CD4-positive, alpha-beta T cell (primary cell): ENCODE measurements at regions not wholly inside any gene's neighbourhood (a gene's known extent, or its start where the extent isn't known, plus 50 kb on each side); places are given as distances from the start of the nearest gene placed in this dataset.

ENCODE experiments used
- ATAC-seq: fragments of 200-7000 bp; cut with Tn5 transposase; one replicate; pipeline ENCODE4 v1.10.0; 2022; ENCODE audit warnings: mild to moderate bottlenecking; ENCODE audit not compliant: poor library complexity
- CTCF ChIA-PET: fragments of 350-600 bp; sonication (Branson Sonifier 250); formaldehyde crosslinking; loops from one replicate; lab custom pipeline; 2021; ENCODE audit warnings: antibody characterized with exemption, inconsistent platforms; lab: Charles Lee
- POLR2A ChIA-PET: fragments of 350-600 bp; sonication (Branson Sonifier 250); formaldehyde crosslinking; loops from one replicate; lab custom pipeline; 2021; ENCODE audit warnings: antibody characterized with exemption, inconsistent platforms; lab: Charles Lee
- DNase-seq, 14 experiments: peaks; one replicate each; pipeline ENCODE4 v3.0.0-alpha.2; 2013 to 2020; ENCODE audit warnings: mixed read lengths in 2 of 14
- H3K27ac ChIP-seq, 2 donors: one replicate each; pipeline versions ENCODE4 v1.5.1 to v1.7.0; 2013; ENCODE audit warnings: low read length in 2 of 2, low read depth in 1 of 2, mild to moderate bottlenecking in 1 of 2
- H3K27me3 ChIP-seq, 2 experiments: 1 replicate in 1 of 2; 2 replicates in 1 of 2; pipeline versions ENCODE4 v1.6.1 to v1.7.0; 2013; ENCODE audit warnings: low read length in 2 of 2, control low read depth in 1 of 2, mild to moderate bottlenecking in 1 of 2, moderate library complexity in 1 of 2; ENCODE audit not compliant: insufficient read depth in 2 of 2, control insufficient read depth in 1 of 2
- H3K36me3 ChIP-seq: one replicate; pipeline ENCODE4 v1.6.1; 2013; ENCODE audit warnings: low read length, control low read depth; ENCODE audit not compliant: insufficient read depth
- H3K4me1 ChIP-seq: one replicate; pipeline ENCODE4 v1.6.1; 2013; ENCODE audit warnings: low read length, control low read depth; ENCODE audit not compliant: insufficient read depth
- H3K4me3 ChIP-seq: one replicate; pipeline ENCODE4 v1.5.1; 2013; ENCODE audit warnings: mild to moderate bottlenecking, low read length, moderate library complexity
- H3K9me3 ChIP-seq, 2 experiments: 1 replicate in 1 of 2; 2 replicates in 1 of 2; pipeline versions ENCODE4 v1.6.1 to v1.7.0; 2013; ENCODE audit warnings: low read length in 2 of 2, mild to moderate bottlenecking in 2 of 2, control low read depth in 1 of 2, moderate library complexity in 1 of 2; ENCODE audit not compliant: control insufficient read depth in 1 of 2, insufficient read depth in 1 of 2
- H3K27ac Mint-ChIP-seq: one replicate; pipeline ENCODE4 v1.8.0; 2020; ENCODE audit warnings: mixed read lengths
- H3K27me3 Mint-ChIP-seq: one replicate; pipeline ENCODE4 v1.8.0; 2021; ENCODE audit warnings: mixed read lengths
- H3K36me3 Mint-ChIP-seq: one replicate; pipeline ENCODE4 v1.8.0; 2021; ENCODE audit warnings: low read depth, mixed read lengths
- H3K4me1 Mint-ChIP-seq: one replicate; pipeline ENCODE4 v1.8.0; 2021; ENCODE audit warnings: low read depth, mixed read lengths
- H3K4me3 Mint-ChIP-seq: one replicate; pipeline ENCODE4 v1.8.0; 2020; ENCODE audit warnings: mild to moderate bottlenecking, mixed read lengths
- H3K9me3 Mint-ChIP-seq: one replicate; pipeline ENCODE4 v1.8.0; 2020; ENCODE audit warnings: mixed read lengths
- intact Hi-C, 2 experiments: fragments of 100-400 bp; cut with DNase I in 1 of 2; cut with micrococcal nuclease in 1 of 2; formaldehyde crosslinking; loops; one replicate each; pipeline versions ENCODE4 v1.15.1 to v1.9.0; 2023 to 2025; cut with DNase I, micrococcal nuclease
- TF ChIP-seq, protein P1 (sequence below): fragments of 200-600 bp; IDR thresholded peaks from one replicate; pipeline ENCODE4 v1.8.0; 2022; ENCODE audit warnings: antibody characterized with exemption, mild to moderate bottlenecking

DNA sequence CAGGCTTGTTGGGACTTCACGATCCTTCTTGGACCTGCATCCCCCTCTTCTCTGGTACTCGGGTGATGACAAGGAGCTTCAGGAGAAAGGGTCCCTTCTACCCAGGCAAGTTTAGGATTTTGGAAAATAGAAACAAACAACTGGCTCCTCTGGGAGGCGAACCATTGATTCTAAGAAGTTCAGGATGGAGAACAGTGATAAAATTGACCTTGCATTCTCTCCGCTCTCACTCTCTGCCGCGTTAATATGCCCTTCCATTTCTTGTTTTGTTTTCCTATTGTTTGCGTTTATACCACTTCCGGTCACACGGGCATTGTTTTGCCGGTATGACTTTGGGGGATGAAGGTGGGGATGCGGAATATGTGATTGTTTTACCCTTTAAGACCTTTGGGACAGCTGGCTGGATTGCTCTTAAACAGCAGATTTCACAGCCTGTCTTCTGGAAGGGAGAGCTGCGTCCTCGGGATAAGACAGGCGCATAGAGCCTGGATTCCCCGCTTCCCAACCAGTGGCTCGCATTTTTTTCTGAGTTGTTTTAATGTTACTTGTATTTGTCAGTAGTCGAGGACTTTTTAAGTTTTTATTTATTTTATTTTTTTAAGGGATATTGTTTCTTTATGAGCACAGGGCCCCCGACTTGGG, 144.3 kb upstream of the ZNF184 start:
- Mint-ChIP-seq H3K36me3 (no peaks in the 10 kb centered on the region), H3K27me3 (peaks cover 89% of the 10 kb centered on the region), H3K4me3 (no peak overlapping the region), H3K4me1 (peaks cover 14% of the 10 kb centered on the region), H3K27ac (no peak overlapping the region), H3K9me3 (no peaks in the 10 kb centered on the region)
- ATAC-seq (no peak), DNase-seq (no peak)
- ChIA-PET POLR2A (no interaction called here), CTCF (interaction anchor here (1.0 kb wide), 1 partner anchor 8 kb away, joined by 4 read pairs; no protein-coding TSS in a partner anchor)
- no peaks in the 10 kb centered on the region for H3K36me3 ChIP-seq
- TF ChIP-seq, protein P1, sequence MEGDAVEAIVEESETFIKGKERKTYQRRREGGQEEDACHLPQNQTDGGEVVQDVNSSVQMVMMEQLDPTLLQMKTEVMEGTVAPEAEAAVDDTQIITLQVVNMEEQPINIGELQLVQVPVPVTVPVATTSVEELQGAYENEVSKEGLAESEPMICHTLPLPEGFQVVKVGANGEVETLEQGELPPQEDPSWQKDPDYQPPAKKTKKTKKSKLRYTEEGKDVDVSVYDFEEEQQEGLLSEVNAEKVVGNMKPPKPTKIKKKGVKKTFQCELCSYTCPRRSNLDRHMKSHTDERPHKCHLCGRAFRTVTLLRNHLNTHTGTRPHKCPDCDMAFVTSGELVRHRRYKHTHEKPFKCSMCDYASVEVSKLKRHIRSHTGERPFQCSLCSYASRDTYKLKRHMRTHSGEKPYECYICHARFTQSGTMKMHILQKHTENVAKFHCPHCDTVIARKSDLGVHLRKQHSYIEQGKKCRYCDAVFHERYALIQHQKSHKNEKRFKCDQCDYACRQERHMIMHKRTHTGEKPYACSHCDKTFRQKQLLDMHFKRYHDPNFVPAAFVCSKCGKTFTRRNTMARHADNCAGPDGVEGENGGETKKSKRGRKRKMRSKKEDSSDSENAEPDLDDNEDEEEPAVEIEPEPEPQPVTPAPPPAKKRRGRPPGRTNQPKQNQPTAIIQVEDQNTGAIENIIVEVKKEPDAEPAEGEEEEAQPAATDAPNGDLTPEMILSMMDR = no peak
- peaks cover 0 to 6% of the 10 kb centered on the region in 2 experiments for H3K9me3 ChIP-seq
- peaks cover 40 to 76% of the 10 kb centered on the region in 2 experiments for H3K27me3 ChIP-seq
- no peak overlapping the region for H3K4me3 ChIP-seq
- peaks cover 12% of the 10 kb centered on the region for H3K4me1 ChIP-seq
- H3K27ac ChIP-seq = no peak overlapping the region
- intact Hi-C loops = no loop called here

DNA sequence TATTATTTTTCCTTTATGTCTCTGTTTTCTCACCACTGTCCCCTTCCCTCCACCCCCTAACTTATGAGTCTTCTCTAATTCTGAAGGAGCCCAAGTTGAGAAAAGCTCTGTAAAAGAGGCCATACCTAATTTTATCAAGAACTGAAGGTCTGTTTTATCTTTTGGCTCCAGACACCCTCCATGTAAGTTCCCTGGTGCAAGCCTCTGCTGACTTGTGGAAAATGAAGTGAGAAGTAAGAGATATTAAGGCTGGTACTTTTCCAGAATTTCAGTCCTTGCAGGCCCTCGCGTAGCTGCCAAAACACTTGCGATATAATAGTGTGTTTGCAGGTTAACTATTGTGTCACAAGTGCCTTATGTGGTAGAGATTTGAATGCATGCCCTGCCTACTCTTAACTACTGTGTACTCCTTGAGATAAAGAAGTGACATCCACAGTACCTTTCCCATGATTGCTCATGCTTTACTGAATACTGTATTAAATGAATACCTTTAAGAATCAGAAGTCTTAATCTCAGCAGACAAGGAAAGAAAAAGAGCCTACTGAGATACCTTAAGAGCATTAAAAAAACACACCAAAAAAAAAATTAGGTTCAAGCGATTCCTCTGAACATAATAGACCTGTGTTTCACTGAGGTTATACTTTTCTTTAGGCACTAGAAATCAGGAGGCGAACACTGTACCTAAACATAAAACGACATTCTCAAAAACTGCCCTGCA, 143.6 kb upstream of the ZNF184 start:
- Mint-ChIP-seq H3K27ac (no peak overlapping the region), H3K27me3 (peaks cover 86% of the 10 kb centered on the region), H3K36me3 (no peaks in the 10 kb centered on the region), H3K4me1 (peaks cover 14% of the 10 kb centered on the region), H3K9me3 (no peaks in the 10 kb centered on the region), H3K4me3 (no peak overlapping the region)
- POLR2A ChIA-PET = no interaction called here
- CTCF ChIA-PET = interaction anchor here (1.0 kb wide), 1 partner anchor 8 kb away, joined by 4 read pairs; no protein-coding TSS in a partner anchor
- Histone ChIP-seq H3K9me3 (peaks cover 0 to 6% of the 10 kb centered on the region in 2 experiments), H3K27me3 (peaks cover 38 to 69% of the 10 kb centered on the region in 2 experiments), H3K36me3 (no peaks in the 10 kb centered on the region), H3K4me3 (no peak overlapping the region), H3K4me1 (peaks cover 12% of the 10 kb centered on the region), H3K27ac (no peak overlapping the region)
- no peak for DNase-seq
- ATAC-seq = no peak
- TF ChIP-seq, protein P1 = no peak
- intact Hi-C loops = no loop called here

DNA sequence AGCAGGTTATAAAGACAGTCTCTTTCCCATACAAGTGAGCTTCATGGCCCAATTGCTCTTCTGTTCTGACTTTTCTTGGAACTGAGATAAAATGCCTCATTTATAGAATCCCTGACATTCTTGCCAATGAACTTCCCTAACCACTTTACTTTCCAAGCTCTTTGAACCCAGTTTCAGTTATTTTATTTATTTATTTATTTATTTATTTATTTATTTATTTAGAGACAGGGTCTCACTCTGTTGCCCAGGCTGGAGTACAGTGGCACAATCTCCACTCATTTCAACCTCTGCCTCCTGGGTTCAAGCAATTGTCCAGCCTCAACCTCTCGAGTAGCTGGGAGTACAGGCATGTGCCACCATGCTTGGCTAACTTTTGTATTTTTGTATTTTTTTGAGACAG, 138.5 kb upstream of the ZNF184 start:
- intact Hi-C loops = no loop called here
- H3K27me3 ChIP-seq = peaks cover 13 to 37% of the 10 kb centered on the region in 2 experiments
- H3K9me3 ChIP-seq = no peaks in the 10 kb centered on the region
- TF ChIP-seq, protein P1 = no peak
- no peak overlapping the region for H3K27ac Mint-ChIP-seq
- H3K36me3 ChIP-seq = no peaks in the 10 kb centered on the region
- no peak overlapping the region for H3K27ac ChIP-seq
- H3K4me3 ChIP-seq = no peak overlapping the region
- no peak overlapping the region for H3K4me3 Mint-ChIP-seq
- CTCF ChIA-PET = no interaction called here
- DNase-seq (no peak), ATAC-seq (no peak)
- POLR2A ChIA-PET = no interaction called here
- H3K4me1 ChIP-seq = no peaks in the 10 kb centered on the region
- peaks cover 67% of the 10 kb centered on the region for H3K27me3 Mint-ChIP-seq
- no peaks in the 10 kb centered on the region for H3K9me3 Mint-ChIP-seq
- H3K4me1 Mint-ChIP-seq = no peaks in the 10 kb centered on the region
- H3K36me3 Mint-ChIP-seq = no peaks in the 10 kb centered on the region
